GM12864 (cell line): ENCODE measurements at regions not wholly inside any gene's neighbourhood (a gene's known extent, or its start where the extent isn't known, plus 50 kb on each side); places are given as distances from the start of the nearest gene placed in this dataset.

Experiments used
- DNase-seq: peaks from one replicate; pipeline ENCODE4 v3.0.0-alpha.2; 2011; ENCODE audit warnings: low read depth
- H3K4me3 ChIP-seq: 2 replicates; pipeline ENCODE4 v1.5.1; 2011; ENCODE audit warnings: mild to moderate bottlenecking, low read depth, low read length, control low read depth
- CTCF ChIP-seq: IDR thresholded peaks from 2 replicates; pipeline ENCODE4 v1.5.1; 2011; ENCODE audit warnings: low read depth, mild to moderate bottlenecking, moderate library complexity, low read length, control low read depth, inconsistent platforms; ENCODE audit errors: missing control alignments

GRCh38 chr16:73197598-73197997, 149.7 kb upstream of the ZFHX3 start:
- no peak overlapping the region for H3K4me3 ChIP-seq
- no peak for DNase-seq
- no peak for TF ChIP-seq CTCF

GRCh38 chr16:73196670-73197069, 148.7 kb upstream of the ZFHX3 start:
- TF ChIP-seq CTCF, result peak; percentile 85
- DNase-seq, result peak; percentile 26

GRCh38 chr16:73193464-73193863, 145.5 kb upstream of the ZFHX3 start:
- TF ChIP-seq CTCF, result no peak
- H3K4me3 ChIP-seq, result no peak overlapping the region
- DNase-seq, result no peak

More at GRCh38 chr16:73196670-73197069, 148.7 kb upstream of the ZFHX3 start:
- no peak overlapping the region for H3K4me3 ChIP-seq

GRCh38 chr16:73192232-73192894, 144.4 kb upstream of the ZFHX3 start:
- H3K4me3 ChIP-seq, result no peak overlapping the region
- no peak for DNase-seq
- no peak for TF ChIP-seq CTCF

- no peak for DNase-seq
- H3K4me3 ChIP-seq, result no peak overlapping the region
- no peak for TF ChIP-seq CTCF
Measured at GRCh38 chr16:73191660-73192046, 143.7 kb upstream of the ZFHX3 start.

- TF ChIP-seq CTCF, result no peak
- no peak for DNase-seq
- no peak overlapping the region for H3K4me3 ChIP-seq
Measured at GRCh38 chr16:73190688-73191659, 143.0 kb upstream of the ZFHX3 start.
